C4-2B (cell line): ENCODE measurements at regions not wholly inside any gene's neighbourhood (a gene's known extent, or its start where the extent isn't known, plus 50 kb on each side); places are given as distances from the start of the nearest gene placed in this dataset.

Experiments used
- H3K27ac ChIP-seq: fragments of 450-650 bp; 2 replicates; pipeline ENCODE4 v1.5.1; 2017
- CTCF ChIP-seq: fragments of 450-650 bp; conservative IDR thresholded peaks from 2 replicates; pipeline ENCODE4 v1.5.1; 2017; ENCODE audit warnings: mild to moderate bottlenecking
- ZFX ChIP-seq: fragments of 450-650 bp; IDR thresholded peaks from 2 replicates; pipeline ENCODE4 v1.6.1; 2017

GRCh38 chr3:65196663-65197062, 508.9 kb upstream of the ADAMTS9 start:
- H3K27ac ChIP-seq, result no peak overlapping the region
- TF ChIP-seq CTCF, result no peak
- no peak for TF ChIP-seq ZFX

DNA sequence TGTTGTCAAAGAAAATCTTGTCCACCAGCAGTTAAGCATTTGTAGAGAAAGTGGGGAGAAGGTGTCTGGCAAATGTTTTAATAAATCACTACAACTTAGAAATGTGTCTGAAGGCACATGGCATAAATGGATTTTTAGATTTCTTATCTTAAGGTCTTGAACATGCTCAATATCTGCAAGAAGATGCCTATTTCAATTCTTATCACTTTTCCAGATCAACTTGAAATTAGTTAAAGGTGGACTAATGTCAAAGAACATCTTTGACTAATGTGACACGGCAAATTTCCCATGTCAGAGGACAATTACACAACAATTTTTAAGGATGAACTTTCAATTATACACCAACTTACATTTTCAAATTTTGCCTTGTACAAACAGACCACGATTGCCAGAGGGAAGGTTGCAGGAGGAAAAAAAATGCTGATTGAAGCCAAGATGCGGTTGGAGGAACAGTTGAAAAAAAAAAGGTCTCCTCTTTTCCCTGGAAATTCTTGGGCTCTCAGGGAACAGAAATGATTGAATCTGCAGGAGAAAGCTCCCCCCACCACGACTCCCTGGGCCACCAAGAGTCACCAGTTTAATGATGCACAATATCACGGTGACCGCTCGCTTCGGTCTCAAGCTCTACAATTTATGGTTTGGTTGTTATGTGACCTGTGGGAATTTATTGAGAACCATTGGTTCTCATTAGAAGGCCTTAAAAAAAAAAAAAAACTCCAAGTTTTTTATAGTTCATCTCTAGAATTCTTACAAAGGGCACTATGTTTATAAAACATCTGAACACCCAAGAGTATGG, 507.6 kb upstream of the ADAMTS9 start:
- no peak overlapping the region for H3K27ac ChIP-seq
- TF ChIP-seq CTCF (no peak), ZFX (no peak)

GRCh38 chr3:65194744-65195143, 506.9 kb upstream of the ADAMTS9 start:
- TF ChIP-seq ZFX (no peak), CTCF (no peak)
- H3K27ac ChIP-seq, result no peak overlapping the region

DNA sequence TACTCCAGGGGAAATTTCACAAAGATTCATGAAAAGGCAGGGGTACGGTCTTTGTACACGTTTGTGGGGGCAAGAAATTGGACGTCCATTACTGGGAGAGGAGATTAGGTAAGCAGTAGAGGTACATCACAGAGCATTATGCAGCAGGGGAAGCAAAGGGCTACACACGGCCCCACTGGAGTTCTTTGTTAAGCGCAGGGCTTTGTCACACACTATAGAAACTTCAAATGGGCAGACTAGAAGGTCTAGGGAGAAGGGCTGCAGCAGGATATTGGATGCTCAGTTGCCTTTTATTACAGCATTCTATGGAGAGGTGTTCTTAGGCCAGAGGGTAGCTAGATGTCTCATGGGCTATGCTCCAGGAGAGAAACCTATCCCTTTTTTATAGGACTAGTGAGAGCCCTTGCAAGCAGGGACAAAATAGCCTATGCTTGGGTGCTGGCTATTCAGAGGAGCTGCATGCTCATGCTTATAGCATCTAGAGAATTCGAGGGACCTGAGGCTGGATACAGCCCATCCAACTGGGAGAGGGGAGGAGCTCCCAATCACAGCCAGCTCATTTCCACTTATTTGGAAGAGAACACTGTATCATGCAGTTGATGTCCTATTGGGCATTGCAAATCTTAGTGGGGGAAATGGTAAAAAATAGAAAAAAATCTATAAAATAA, 506.4 kb upstream of the ADAMTS9 start:
- no peak for TF ChIP-seq ZFX
- TF ChIP-seq CTCF, result no peak
- no peak overlapping the region for H3K27ac ChIP-seq

- H3K27ac ChIP-seq, result no peak overlapping the region
- no peak for TF ChIP-seq CTCF
- TF ChIP-seq ZFX, result no peak
These were observed 505.7 kb upstream of the ADAMTS9 start for GRCh38 chr3:65193531-65193930.

DNA sequence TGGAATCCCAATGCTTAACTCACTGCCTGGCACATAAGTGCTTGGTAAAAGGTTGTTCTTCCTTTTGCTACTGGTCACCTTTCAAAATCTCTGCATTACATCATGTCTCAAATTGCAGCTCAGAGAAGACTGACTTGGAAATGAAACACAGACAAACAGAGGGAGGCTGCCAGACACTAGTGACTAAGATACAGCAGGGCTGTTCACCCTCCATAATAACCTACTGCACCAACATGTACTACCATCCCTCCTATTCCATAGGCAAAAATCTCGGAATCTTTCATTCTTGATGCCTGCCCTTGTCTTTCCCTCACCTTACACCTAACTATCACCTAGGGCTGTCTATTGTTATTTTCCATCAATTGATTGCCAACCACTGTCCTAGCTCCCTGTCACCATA, 502.3 kb upstream of the ADAMTS9 start:
- H3K27ac ChIP-seq, result no peak overlapping the region
- TF ChIP-seq ZFX (no peak), CTCF (no peak)

DNA sequence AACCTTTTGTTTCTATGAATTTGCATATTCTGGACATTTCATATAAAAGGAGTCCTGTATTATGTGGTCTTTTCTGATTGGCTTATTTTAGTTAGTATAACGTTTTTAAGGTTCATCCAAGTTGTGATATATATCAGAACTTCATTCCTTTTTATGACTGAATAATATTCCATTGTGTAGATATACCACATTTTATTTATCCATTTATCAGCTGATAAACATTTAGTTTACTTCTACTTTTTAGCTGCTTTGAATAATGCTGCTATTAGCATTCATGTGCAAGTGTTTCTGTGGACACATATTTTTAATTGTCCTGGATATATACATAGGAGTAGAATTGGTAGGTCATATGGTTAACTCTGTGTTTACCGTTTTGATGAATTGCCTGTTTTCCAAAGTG, 498.5 kb upstream of the ADAMTS9 start:
- no peak for TF ChIP-seq CTCF
- TF ChIP-seq ZFX, result no peak
- H3K27ac ChIP-seq, result no peak overlapping the region
